IPS DF 4.7 (cell line): ENCODE measurements at regions not wholly inside any gene's neighbourhood (a gene's known extent, or its start where the extent isn't known, plus 50 kb on each side); places are given as distances from the start of the nearest gene placed in this dataset.

Source experiments
- DNase-seq: peaks from one replicate; pipeline ENCODE4 v3.0.0-alpha.2; 2013; ENCODE audit warnings: low spot score; ENCODE audit errors: extremely low read depth

DNA sequence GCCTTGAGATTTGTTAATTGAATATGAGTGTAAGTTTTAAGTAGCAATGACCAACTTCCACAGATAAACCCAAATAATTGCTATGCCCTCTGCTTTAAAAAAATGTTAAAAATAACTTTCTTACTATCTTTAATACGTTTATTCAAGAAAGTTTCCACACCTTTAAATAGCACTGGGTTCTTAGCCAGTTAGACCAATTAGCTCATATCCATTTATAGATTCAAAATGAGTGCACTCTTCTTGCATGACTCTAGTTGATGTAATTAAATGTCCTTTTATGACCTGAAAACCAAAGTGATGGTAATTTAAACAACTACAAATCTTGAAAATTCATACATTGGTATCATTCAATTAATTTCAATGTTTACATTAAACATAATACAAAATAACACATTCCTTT lies 50.8 kb upstream of the CACNA2D1 start:
- DNase-seq = no peak
